ENCODE measurements at regions not wholly inside any gene's neighbourhood (a gene's known extent, or its start where the extent isn't known, plus 50 kb on each side); places are given as distances from the start of the nearest gene placed in this dataset.

GRCh38 chr13:18949489-18949761, 232.2 kb downstream of the TUBA3C start:
- H3K36me3 ChIP-seq (replicated peaks; ENCODE audit: low read depth, low read length) = no peaks in the 10 kb centered on the region
- H4K20me1 ChIP-seq (ENCODE audit: insufficient read depth, low read length) = no peaks in the 10 kb centered on the region
- H3K79me2 ChIP-seq (ENCODE audit: low read length) = no peaks in the 10 kb centered on the region
- no peaks in the 10 kb centered on the region for H3K4me1 ChIP-seq (ENCODE audit: low read length)
- no peaks in the 10 kb centered on the region for H3K9me3 ChIP-seq (ENCODE audit: insufficient read depth, low read length)
- H3K27me3 ChIP-seq (ENCODE audit: low read depth, low read length) = no peaks in the 10 kb centered on the region
- H3K4me3 ChIP-seq (ENCODE audit: low read length) = no peak overlapping the region
- H2AFZ ChIP-seq (ENCODE audit: low read depth, low read length) = no peak overlapping the region
- TF ChIP-seq CTCF (IDR thresholded peaks at IDR 0.05; ENCODE audit: low read depth, low read length) (no peak), EZH2phosphoT487 (IDR thresholded peaks at IDR 0.05; ENCODE audit: low read depth) (no peak)
- no peak overlapping the region for H3K4me2 ChIP-seq (ENCODE audit: low read length)
- H3K27ac ChIP-seq (ENCODE audit: low read length) = no peak overlapping the region
- no peak overlapping the region for H3K9ac ChIP-seq (ENCODE audit: low read length)

- Histone ChIP-seq H3K27me3 (ENCODE audit: low read depth, low read length) (no peaks in the 10 kb centered on the region), H3K9me3 (ENCODE audit: insufficient read depth, low read length) (no peaks in the 10 kb centered on the region), H3K4me1 (ENCODE audit: low read length) (no peaks in the 10 kb centered on the region), H3K4me3 (ENCODE audit: low read length) (no peak overlapping the region), H2AFZ (ENCODE audit: low read depth, low read length) (no peak overlapping the region), H3K9ac (ENCODE audit: low read length) (no peak overlapping the region), H3K36me3 (replicated peaks; ENCODE audit: low read depth, low read length) (no peaks in the 10 kb centered on the region), H4K20me1 (ENCODE audit: insufficient read depth, low read length) (no peaks in the 10 kb centered on the region), H3K4me2 (ENCODE audit: low read length) (no peak overlapping the region), H3K27ac (ENCODE audit: low read length) (no peak overlapping the region), H3K79me2 (ENCODE audit: low read length) (no peaks in the 10 kb centered on the region)
- no peak for TF ChIP-seq EZH2phosphoT487 (IDR thresholded peaks at IDR 0.05; ENCODE audit: low read depth)
- no peak for TF ChIP-seq CTCF (IDR thresholded peaks at IDR 0.05; ENCODE audit: low read depth, low read length)
Observed at GRCh38 chr13:18948664-18949488, 232.7 kb downstream of the TUBA3C start.

- H3K9me3 ChIP-seq (ENCODE audit: insufficient read depth, low read length) = no peaks in the 10 kb centered on the region
- TF ChIP-seq EZH2phosphoT487 (IDR thresholded peaks at IDR 0.05; ENCODE audit: low read depth) (no peak), CTCF (IDR thresholded peaks at IDR 0.05; ENCODE audit: low read depth, low read length) (no peak)
- H3K27ac ChIP-seq (ENCODE audit: low read length) = no peak overlapping the region
- no peak overlapping the region for H3K4me2 ChIP-seq (ENCODE audit: low read length)
- H3K36me3 ChIP-seq (replicated peaks; ENCODE audit: low read depth, low read length) = no peaks in the 10 kb centered on the region
- H3K4me1 ChIP-seq (ENCODE audit: low read length) = no peaks in the 10 kb centered on the region
- no peak overlapping the region for H3K4me3 ChIP-seq (ENCODE audit: low read length)
- no peaks in the 10 kb centered on the region for H3K79me2 ChIP-seq (ENCODE audit: low read length)
- H3K27me3 ChIP-seq (ENCODE audit: low read depth, low read length) = no peaks in the 10 kb centered on the region
- H4K20me1 ChIP-seq (ENCODE audit: insufficient read depth, low read length) = no peaks in the 10 kb centered on the region
- H3K9ac ChIP-seq (ENCODE audit: low read length) = no peak overlapping the region
- no peak overlapping the region for H2AFZ ChIP-seq (ENCODE audit: low read depth, low read length)
Observed at GRCh38 chr13:18948012-18948663, 233.5 kb downstream of the TUBA3C start.

GRCh38 chr13:18947376-18947977, 234.1 kb downstream of the TUBA3C start:
- H3K4me1 ChIP-seq (ENCODE audit: low read length) = no peaks in the 10 kb centered on the region
- H3K9me3 ChIP-seq (ENCODE audit: insufficient read depth, low read length) = no peaks in the 10 kb centered on the region
- no peak overlapping the region for H3K4me2 ChIP-seq (ENCODE audit: low read length)
- H3K4me3 ChIP-seq (ENCODE audit: low read length) = no peak overlapping the region
- H2AFZ ChIP-seq (ENCODE audit: low read depth, low read length) = no peak overlapping the region
- no peaks in the 10 kb centered on the region for H3K27me3 ChIP-seq (ENCODE audit: low read depth, low read length)
- TF ChIP-seq CTCF (IDR thresholded peaks at IDR 0.05; ENCODE audit: low read depth, low read length) (no peak), EZH2phosphoT487 (IDR thresholded peaks at IDR 0.05; ENCODE audit: low read depth) (no peak)
- H3K79me2 ChIP-seq (ENCODE audit: low read length) = no peaks in the 10 kb centered on the region
- no peak overlapping the region for H3K27ac ChIP-seq (ENCODE audit: low read length)
- H3K9ac ChIP-seq (ENCODE audit: low read length) = no peak overlapping the region
- no peaks in the 10 kb centered on the region for H3K36me3 ChIP-seq (replicated peaks; ENCODE audit: low read depth, low read length)
- H4K20me1 ChIP-seq (ENCODE audit: insufficient read depth, low read length) = no peaks in the 10 kb centered on the region
